ENCODE measurements at regions not wholly inside any gene's neighbourhood (a gene's known extent, or its start where the extent isn't known, plus 50 kb on each side); places are given as distances from the start of the nearest gene placed in this dataset.

GRCh38 chr10:111474786-111475185 lies 398.0 kb downstream of the ADRA2A start:
- WGBS, 4 donors, result 83 to 90% (median 85%) methylated on average over 4 of the region's 4 CpGs
- intact Hi-C loops (cut with DNase I), result no loop called here

GRCh38 chr10:111475720-111476119 lies 398.9 kb downstream of the ADRA2A start:
- Histone ChIP-seq H3K36me3 (replicated peaks in 1 of 2) (no peaks in the 10 kb centered on the region), H3K9me3 (replicated peaks in 1 of 3) (no peaks in the 10 kb centered on the region), H3K27me3 (no peaks in the 10 kb centered on the region), H3K4me1 (replicated peaks in 1 of 2) (no peaks in the 10 kb centered on the region), H3K27ac (no peak overlapping the region), H3K4me3 (no peak overlapping the region)
- TF ChIP-seq CTCF (IDR thresholded peaks at IDR 0.05) (no peak), POLR2A (IDR thresholded peaks at IDR 0.05) (no peak)
- no peak for DNase-seq
- 57 to 68% (median 63%) methylated on average over 4 of the region's 4 CpGs for WGBS, 4 donors
- intact Hi-C loops (cut with DNase I), result no loop called here

More at GRCh38 chr10:111474786-111475185, 398.0 kb downstream of the ADRA2A start:
- Histone ChIP-seq H3K4me3 (no peak overlapping the region), H3K9me3 (replicated peaks in 1 of 3) (no peaks in the 10 kb centered on the region), H3K4me1 (replicated peaks in 1 of 2) (no peaks in the 10 kb centered on the region), H3K36me3 (replicated peaks in 1 of 2) (no peaks in the 10 kb centered on the region), H3K27ac (no peak overlapping the region), H3K27me3 (no peaks in the 10 kb centered on the region)
- DNase-seq, result no peak
- no peak for TF ChIP-seq CTCF (IDR thresholded peaks at IDR 0.05)
- TF ChIP-seq POLR2A (IDR thresholded peaks at IDR 0.05), result no peak

DNA sequence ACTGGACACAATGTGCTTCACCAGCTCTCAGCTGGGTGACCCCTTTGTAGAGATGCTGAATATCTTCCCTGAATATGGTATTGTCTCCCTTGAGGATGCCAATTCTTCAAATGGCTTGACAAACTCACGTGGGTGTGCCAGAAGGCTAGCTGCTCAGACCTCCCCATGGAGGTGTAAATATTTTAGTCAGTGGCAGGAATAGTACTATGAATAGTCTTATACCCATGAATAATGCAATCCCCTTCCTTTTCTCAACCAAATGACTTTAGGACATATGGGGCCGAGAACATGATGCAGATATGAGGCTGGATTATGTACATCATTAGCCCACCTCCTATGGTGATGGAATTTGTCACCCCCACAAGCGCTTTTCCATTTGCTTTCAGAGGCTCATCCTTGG lies 401.8 kb downstream of the ADRA2A start:
- 78 to 91% (median 81%) methylated on average over 2 to 3 of the region's 3 CpGs for WGBS, 4 donors
- Histone ChIP-seq H3K4me3 (no peak overlapping the region), H3K4me1 (replicated peaks in 1 of 2) (no peaks in the 10 kb centered on the region), H3K36me3 (replicated peaks in 1 of 2) (no peaks in the 10 kb centered on the region), H3K27me3 (no peaks in the 10 kb centered on the region), H3K27ac (no peak overlapping the region), H3K9me3 (replicated peaks in 1 of 3) (no peaks in the 10 kb centered on the region)
- no peak for DNase-seq
- intact Hi-C loops (cut with DNase I), result no loop called here
- no peak for TF ChIP-seq CTCF (IDR thresholded peaks at IDR 0.05)
- no peak for TF ChIP-seq POLR2A (IDR thresholded peaks at IDR 0.05)

GRCh38 chr10:111479966-111480365 lies 403.1 kb downstream of the ADRA2A start:
- Histone ChIP-seq H3K27me3 (no peaks in the 10 kb centered on the region), H3K4me1 (replicated peaks in 1 of 2) (no peaks in the 10 kb centered on the region), H3K36me3 (replicated peaks in 1 of 2) (no peaks in the 10 kb centered on the region), H3K4me3 (no peak overlapping the region), H3K27ac (no peak overlapping the region), H3K9me3 (replicated peaks in 1 of 3) (no peaks in the 10 kb centered on the region)
- 93 to 97% (median 96%) methylated on average over 2 of the region's 2 CpGs for whole genome bisulfite sequencing, 4 donors
- intact Hi-C loops (cut with DNase I), result no loop called here
- no peak for DNase-seq
- no peak for TF ChIP-seq POLR2A (IDR thresholded peaks at IDR 0.05)
- TF ChIP-seq CTCF (IDR thresholded peaks at IDR 0.05), result no peak
